GM18499 (cell line): ENCODE measurements at regions not wholly inside any gene's neighbourhood (a gene's known extent, or its start where the extent isn't known, plus 50 kb on each side); places are given as distances from the start of the nearest gene placed in this dataset.
"Not testable (repeated sequence)": the region's sequence is repeated elsewhere in the genome, so short reads cannot be mapped to it uniquely, and the experiment has no call there.

Experiments
- ATAC-seq: cut with Tn5 transposase; IDR thresholded peaks from one replicate; pipeline ENCODE4 v1.9.1; 2021; ENCODE audit warnings: moderate number of reproducible peaks; ENCODE audit not compliant: insufficient read depth, unreplicated experiment

DNA sequence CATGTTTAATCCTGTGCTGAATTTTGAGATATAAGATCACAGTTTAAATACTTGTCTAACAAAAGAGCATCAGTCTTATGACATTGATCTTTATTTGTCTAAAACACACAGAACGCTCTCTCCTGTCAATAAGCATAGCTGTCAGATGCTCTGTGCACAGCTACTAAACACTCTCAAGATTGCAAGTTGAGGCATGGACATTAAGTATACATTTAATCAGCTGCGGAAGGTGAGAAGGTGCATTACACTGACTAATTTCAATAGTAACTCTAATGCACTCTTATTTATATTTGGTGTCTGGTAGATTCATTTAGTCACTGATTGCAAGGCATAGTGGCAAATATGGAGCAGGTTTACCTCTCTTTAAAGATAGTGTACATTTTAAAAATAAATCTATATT lies 580.3 kb upstream of the NRP1 start:
- no peak for ATAC-seq

DNA sequence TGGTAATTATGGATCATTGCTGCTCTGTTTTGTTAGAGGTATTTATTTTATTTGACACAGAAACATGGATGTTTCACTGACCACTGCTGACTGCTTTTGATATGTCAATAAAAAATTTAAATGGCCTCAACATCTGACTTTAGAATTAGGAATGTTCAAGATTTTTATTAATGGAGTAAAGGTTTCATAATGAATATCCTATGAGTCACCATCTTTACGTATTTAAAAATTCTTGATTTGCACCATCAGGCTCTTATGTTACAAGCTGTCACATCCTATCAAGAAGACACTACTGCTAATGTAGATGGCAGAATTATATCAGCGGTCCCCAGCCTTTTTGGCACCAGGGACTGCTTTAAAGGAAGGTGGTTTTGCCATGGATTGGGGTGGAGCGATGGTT lies 578.7 kb upstream of the NRP1 start:
- ATAC-seq = no peak

DNA sequence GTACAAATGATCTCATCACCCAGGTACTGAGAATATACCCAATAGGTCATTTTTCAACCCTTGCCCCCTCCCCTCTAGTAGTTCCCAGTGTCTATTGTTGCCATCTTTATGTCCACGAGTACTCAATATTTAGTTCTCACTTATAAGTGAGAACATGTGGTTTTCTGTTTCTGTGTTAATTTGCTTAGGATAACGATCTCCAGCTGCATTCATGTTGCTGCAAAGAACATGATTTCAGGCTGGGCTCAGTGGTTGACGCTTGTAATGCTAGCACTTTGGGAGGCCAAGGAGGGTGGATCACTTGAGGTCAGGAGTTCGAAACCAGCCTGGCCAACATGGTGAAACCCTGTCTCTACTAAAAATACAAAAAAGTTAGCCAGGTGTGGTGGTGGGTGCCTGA lies 575.0 kb upstream of the NRP1 start:
- ATAC-seq = not testable (repeated sequence)

DNA sequence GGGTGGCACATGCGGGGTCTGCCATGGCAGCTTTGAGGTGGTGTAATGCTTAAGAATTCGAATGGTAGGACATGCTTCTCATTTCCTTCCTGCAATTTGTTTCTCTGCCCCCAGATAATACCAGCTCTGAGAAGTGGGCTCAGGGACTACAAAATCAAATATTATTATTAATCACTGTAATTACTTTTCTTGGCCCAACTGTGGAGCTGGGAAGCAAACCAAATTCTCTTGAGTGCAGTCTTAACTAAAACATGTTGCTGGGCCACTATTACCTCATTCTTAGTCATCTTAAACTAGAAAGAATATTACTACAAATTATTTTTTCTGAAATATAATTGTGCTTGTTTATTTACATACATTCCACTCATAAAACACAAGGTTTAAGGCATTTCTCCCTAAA lies 566.7 kb upstream of the NRP1 start:
- no peak for ATAC-seq

DNA sequence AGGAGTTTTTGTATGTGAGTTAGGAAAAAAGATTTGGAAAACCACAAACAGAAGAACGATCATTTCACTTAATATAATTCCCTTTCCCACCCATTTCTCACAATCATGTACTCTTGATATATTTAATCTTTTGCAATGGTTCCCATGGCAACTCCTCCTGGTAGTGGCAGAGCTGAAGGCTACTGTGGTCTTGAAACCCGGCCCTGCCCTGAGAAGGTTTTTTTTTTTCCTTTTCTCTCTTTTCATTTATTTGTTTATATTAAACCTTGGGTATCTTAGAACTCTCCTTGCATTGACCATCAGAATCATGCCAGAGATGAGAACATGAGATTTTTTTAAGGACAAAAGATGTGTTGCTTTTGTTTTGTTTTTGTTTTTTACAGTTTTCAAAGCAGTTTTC lies 566.1 kb upstream of the NRP1 start:
- ATAC-seq = no peak

DNA sequence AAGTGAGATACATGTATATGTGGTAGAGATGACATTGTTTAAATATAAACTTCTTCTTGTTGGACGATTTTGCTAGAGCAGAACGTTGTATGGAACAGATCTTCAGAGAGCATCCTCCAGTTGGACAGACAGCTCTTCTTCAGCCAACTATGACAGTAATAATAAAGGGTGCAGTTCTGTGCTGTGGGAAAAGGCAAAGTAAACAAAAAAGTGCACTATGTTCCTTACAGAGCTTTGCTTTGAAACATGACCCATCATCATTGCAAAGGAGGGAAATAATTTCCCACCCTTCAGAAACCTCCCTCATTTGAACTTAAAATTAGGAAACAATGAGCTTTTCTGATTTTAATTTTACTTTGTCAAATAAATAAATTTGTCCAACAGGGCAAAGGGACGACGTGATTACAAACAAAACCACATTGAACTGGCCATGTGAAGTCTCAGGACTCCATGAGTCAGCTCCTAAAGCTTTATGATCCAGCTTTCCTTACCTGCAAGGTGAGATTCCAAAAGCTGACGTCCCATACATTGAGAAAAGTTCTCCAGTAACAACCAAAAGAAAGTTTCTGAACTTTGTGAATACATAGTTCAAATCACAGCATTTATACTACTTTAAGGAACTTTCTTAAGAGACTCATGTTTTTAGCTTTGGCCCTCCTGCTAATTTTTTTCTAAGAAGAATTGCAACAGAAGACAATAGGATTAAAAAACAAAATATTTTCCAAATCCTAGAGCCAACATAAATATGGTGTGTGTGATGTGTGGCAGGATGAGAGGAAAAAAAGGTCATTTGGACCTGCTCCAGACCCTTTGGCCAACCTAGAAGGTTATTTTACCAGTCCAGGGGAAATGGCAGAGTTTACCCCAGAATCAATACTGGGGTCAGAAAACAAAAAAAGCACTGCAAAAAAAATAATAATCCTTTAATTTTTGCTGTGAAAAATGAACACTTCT lies 565.4 kb upstream of the NRP1 start:
- no peak for ATAC-seq

DNA sequence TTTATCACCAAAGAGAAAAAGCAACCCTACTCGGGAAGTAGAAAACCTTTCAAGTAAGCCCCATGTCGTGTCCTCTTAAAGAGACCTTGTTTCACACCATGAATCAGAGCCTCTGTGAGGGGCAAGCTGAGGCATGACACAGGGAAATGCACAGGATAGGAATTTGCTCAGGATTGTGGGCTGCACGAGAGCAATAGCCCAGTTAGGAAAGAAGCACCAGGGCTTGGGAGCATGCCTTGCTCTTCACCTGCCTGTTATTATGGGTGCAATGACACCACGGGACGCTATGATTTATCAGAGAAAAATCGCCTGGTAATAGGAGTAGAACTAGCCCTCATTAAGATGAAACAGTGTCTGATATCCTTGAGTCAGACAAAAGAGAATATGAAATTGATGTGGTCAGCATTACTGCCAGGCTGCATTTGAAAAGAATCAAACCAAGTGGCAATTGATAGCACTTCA lies 562.9 kb upstream of the NRP1 start:
- no peak for ATAC-seq

DNA sequence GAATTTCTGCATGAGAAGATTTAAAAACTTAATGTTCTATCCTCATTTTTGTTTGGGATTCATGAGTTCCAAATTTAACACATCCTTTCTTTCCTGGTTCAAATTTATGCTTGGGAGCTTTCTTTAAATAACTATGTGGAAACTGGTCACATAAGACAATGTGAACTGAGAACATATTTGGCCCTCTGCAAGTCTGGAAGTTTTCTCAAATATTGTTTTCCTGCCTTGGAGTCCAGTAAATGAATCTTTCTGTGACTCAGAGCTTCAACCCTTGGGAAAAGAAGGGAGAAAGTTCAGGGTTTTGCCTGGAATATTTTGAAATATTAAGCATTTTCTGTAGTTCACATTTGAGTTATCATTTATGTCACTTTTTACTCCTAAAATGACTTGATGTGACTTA lies 559.0 kb upstream of the NRP1 start:
- ATAC-seq = no peak

DNA sequence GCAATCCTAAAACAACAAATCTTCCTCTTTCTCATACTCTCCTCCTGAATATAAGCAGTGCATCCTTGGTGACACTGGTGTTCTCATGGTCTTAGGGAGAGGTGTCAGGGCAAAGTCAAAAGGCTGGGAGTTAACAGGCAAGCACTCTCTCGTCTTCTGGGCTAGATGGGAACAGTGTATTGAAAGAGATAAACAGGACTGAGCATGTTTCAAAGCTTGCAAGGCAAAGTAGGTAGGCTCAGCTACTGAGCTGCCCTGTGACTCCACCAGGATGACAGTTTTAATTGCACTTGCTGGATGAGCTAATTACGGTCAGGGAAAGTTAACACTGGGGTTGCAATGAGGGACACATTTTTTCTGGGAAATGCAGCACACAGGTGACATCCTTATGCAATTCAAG lies 554.9 kb upstream of the NRP1 start:
- no peak for ATAC-seq

DNA sequence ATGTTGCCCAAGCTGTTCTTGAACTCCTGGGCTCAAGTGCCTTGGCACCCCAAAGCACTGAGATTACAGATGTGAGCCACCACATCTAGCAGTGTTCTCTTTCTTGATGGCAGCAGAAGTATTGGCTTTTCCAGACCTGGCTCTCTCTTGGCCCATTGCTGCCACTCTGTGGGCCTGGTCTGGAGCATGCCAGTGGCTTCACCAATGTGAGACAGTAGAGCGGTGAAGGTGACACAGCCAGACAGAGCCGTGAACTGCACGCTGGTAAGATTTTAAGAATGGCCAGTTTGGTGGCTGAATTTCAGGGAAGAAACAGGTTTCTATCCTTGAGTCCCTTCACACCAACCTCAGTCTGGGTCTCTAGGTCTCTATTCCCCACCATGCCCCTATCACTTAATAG lies 552.7 kb upstream of the NRP1 start:
- ATAC-seq = no peak

DNA sequence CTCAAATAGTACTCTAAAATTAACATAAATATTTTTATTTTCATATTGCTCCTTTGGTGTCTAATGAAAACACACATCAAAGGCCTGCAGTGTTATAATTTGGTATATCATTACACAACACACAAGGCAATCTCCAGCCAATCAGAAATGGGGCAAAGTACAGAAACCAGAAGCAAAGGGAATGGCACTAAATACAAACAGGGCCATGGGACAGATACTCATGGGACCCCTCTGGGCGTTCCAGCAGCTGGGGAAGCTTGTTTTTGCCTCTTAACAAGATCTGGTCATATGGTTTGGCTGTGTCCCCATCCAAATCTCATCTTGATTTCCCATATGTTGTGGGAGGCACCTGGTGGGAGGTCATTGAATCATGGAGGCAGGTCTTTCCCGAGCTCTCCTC lies 551.8 kb upstream of the NRP1 start:
- no peak for ATAC-seq

DNA sequence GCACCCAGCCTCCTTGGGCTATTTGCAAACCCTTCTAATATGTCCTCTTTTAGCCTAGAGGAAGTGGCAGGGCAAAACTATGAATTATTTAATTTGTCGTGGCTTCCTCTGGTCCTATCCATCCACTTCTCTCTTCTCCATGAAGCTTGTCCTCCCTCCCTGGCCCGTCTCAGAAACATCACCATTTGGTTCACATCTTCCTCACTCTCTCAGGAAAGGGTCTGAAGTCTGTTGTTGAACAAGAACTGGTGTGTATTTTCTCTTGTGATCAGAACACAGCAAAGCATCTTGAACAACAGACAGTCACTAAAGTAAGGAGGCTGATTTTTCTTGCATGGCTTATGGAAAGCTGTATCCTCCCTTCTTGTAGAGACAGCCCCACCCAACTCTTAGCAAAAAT lies 550.1 kb upstream of the NRP1 start:
- ATAC-seq = no peak

DNA sequence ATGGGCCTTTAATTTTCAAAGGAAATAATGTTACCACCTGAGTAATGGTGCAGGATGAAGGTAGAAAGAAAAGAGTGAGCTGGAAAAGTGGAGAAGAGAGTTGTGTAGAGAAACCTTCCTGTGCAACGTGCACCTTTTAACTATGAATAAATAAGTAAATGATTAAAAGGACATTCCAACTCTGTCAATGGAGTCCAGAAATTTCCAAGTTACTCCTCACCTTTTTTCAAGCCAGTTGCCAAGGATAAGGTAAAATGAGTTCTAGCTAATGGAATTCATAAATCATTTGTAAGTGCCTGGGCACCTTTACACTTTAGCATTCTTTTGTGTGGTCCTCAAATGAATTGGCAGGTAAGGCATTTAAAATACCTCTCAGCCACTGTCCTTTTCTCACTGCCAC lies 549.4 kb upstream of the NRP1 start:
- no peak for ATAC-seq

DNA sequence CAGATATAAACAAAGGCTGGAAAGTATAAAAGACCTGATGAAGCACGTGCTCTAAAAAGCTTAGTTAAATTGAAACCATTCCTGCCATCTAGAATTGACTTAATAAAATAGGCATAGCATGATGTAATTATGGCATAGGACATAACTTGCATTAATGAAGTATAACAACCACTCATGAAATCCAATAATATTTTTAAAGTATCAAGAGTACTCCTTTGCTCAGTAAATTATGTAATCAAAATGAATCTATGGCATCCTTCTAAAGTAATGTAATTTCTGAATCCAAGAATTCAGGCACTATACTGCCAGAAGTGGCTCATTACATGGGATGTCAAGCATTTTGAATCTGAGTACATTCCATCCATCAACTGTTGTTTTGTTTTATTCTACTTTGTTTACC lies 548.5 kb upstream of the NRP1 start:
- ATAC-seq = no peak

DNA sequence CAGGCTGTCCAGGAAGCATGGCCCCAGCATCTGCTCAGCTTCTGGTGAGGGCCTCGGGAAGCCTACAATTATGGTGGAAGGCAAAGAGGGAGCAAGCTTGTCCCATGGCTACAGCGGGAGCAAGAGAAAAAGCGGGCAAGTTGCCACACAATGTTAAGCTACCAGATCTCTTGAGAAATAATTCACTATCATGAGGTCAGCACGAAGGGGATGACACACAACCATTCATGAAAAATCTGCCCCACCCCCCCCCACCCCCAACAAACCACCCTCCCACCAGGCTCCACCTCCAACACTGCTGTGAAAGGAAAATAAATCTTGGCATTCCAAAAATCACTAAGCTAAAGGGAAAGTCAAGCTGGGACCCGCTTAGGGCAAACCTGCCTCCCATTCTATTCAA lies 545.8 kb upstream of the NRP1 start:
- no peak for ATAC-seq

DNA sequence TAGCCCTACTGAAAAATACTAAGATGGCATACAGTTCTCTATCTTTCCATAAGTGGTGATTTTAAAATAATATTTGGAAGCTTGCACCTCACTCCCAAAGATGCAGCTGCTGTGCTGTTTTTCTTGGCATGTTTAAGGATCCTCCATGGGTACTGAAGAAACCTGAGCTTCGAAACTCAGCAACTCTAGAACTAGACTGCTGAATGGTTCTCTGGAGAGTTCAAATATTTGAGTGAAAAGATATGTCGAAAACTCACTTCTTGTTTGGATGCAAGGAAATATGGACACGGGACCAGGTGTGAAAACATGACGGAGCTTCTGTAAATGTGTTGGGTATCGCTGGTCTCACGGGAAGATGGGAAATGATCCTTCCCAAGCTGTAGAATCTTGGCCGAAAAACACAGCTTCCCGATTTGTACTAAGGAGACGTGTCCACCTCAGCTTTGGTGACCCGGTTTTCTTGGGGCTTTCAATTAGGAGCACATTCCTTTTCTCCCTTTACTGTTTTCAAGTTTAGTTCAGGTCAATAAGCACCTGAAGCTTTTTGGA lies 543.8 kb upstream of the NRP1 start:
- no peak for ATAC-seq

DNA sequence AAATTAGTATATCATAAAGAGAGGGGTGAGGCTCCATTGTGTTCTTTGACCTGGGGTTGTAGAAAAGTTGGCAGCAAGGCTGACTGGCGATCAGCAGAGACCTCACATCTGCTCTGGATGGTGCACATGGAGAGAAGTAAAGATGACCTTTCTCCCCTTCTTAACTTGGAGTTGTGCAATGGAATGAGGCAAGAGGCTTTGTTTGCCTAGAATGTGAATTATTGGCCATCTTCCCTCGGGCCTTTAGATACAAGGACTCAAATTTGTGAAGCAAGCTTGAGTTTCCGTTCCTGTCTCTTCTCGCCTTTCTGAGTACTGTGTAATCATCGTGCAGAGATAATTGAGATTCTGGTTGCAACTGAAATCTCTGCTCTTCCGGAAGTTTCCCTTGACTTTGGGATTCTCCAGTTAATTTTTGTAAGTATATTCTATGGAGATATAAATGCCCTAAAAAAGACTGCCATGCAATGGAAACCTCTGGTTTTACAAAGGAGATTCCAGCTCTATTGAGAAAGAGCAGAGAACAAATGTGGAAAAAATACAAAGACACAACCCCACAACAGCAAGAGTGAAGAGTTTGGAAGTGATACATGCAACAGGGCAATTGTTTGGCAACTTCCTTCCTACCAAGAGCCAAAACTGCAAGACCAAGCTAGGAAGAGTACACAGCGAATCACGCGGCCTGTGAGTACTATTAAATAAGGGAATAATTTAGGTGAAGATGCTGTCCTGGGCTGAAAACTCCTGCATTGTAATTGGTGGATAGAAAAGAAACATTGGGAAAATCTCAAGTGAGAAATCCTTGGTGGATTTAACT lies 542.3 kb upstream of the NRP1 start:
- ATAC-seq = no peak

DNA sequence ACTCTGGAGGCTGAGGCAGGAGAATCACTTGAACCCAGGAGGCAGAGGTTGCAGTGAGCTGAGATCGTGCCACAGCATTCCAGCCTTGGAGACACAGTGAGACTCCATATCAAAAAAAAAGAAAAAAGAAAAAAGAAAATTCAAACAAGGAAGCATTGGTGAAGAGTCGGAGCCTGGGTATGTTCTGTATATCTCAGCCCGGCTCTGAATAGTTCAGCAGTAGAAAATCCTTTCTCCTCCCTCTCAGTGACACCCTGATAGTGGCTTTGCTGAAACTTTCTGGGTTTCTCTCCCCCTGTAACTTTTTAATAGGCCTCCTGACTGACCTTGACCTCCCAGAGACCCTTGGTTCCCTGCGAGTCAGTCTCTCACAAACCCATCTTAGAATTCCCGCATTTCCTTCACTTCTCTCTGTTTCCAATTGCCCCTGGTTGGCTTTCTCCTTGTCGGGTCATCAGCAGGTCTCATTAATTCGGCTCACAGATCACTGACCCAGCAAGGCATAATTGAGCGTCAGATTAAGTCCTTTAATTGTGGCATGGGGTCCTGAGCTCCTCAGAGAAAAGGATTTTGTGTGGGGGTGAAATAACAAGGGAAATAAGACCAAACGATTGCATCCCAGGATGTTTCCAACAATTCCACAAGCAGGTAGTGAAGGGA lies 541.6 kb upstream of the NRP1 start:
- no peak for ATAC-seq

DNA sequence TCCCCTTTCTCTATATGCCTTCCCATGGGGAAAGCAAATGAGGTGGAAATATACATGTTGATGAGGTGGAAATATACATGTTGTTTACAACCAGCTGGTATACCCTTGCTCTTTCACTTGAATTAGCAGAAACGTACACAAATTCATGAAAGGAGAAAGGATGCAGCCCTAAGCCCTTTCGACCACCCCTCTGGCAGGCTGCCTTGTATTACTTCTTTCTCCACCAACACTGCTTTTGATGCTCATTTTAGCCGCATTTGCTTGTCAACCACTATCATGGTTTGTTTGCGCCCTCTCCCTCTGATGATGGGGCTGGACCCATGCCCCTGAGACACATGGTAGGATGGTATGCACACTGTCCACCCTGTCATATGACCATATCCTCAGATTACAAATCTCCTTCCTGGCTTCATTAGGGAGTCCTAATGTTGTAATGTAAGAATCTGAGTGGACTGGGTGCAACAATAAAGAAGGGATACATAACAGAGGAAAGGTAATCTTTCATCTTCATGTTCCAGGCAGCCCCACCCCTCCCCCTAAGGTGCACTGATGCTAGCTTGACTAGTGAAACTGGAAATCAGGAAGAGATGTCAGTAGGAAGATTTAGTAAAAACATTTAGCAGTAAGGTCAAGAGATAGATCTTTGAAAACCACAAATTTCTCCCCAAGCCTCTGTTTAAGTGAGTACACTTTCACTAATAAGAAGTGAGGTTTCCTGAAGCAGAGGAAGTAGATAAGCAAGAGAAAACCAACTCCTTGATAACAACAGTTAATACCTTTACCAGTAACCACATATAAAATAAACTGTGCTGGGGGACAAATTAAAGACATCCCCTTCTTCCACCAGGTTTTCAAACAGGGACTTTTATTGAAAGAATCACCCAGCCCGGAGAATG lies 536.8 kb upstream of the NRP1 start:
- ATAC-seq = no peak

DNA sequence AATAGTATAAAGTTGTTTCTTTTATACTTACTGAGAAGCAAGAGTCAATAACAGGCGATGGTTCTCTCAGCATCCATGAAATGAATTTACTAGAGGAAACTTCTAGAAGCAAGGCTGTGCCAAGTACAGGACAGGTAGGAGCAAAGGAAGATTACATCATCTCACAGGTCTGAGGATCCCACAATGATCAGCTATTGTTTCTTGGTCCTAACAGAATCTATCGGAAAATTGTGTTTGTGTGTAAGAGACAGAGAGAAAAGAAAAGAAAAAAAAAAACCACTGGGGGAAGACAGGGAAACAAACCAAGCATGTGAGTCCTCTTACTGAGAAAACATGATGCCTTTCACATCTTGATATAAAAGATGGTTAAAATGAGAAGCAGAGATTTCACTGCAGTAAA lies 535.0 kb upstream of the NRP1 start:
- ATAC-seq = no peak
